Mucosa of descending colon (tissue), 3 donors: ENCODE measurements at regions not wholly inside any gene's neighbourhood (a gene's known extent, or its start where the extent isn't known, plus 50 kb on each side); places are given as distances from the start of the nearest gene placed in this dataset.

Experiments
- ATAC-seq: fragments of 200-7000 bp; cut with Tn5 transposase; one replicate; pipeline ENCODE4 v1.9.1; 2020; ENCODE audit warnings: mild to moderate bottlenecking, moderate library complexity
- DNase-seq, 3 donors: peaks; one replicate each; pipeline ENCODE4 v3.0.0-alpha.2; 2020
- H3K36me3 ChIP-seq: fragments of 200-600 bp; one replicate; pipeline ENCODE4 v1.8.0; 2021; ENCODE audit warnings: low read depth, mild to moderate bottlenecking
- H3K4me1 ChIP-seq: fragments of 200-600 bp; one replicate; pipeline ENCODE4 v1.8.0; 2021; ENCODE audit warnings: low read depth, mild to moderate bottlenecking
- H3K4me3 ChIP-seq: fragments of 200-600 bp; one replicate; pipeline ENCODE4 v1.8.0; 2021; ENCODE audit warnings: mild to moderate bottlenecking
- H3K9me3 ChIP-seq: fragments of 200-600 bp; one replicate; pipeline ENCODE4 v1.8.0; 2021; ENCODE audit warnings: mild to moderate bottlenecking
- CTCF ChIP-seq: fragments of 200-600 bp; IDR thresholded peaks from one replicate; pipeline ENCODE4 v1.8.0; 2022; ENCODE audit warnings: antibody characterized with exemption, mild to moderate bottlenecking
- intact Hi-C, 2 donors: fragments of 100-400 bp; cut with DNase I in 1 of 2; cut with micrococcal nuclease in 1 of 2; formaldehyde crosslinking; loops; one replicate each; pipeline versions ENCODE4 v1.11.0 to v1.11.1; 2022; cut with DNase I, micrococcal nuclease
- donor health status: DM: no; HTN: no; CAD: no; lungs with moderate emphysema.
- donor health status: DM: no; HTN: no; CAD: no.
- donor health status: DM: no; HTN: yes; CAD: no.

- TF ChIP-seq CTCF: no peak
- Histone ChIP-seq H3K9me3 (peaks cover 4% of the 10 kb centered on the region), H3K4me3 (no peak overlapping the region), H3K4me1 (no peaks in the 10 kb centered on the region), H3K36me3 (no peaks in the 10 kb centered on the region)
- DNase-seq: no peak
- intact Hi-C loops: no loop called here
- no peak for ATAC-seq
These were observed 79.1 kb downstream of the TRIB2 start for GRCh38 chr2:12795851-12796250.

- ATAC-seq (no peak), DNase-seq (no peak)
- H3K36me3 ChIP-seq: no peaks in the 10 kb centered on the region
- H3K4me3 ChIP-seq: no peak overlapping the region
- H3K9me3 ChIP-seq: peaks cover 4% of the 10 kb centered on the region
- TF ChIP-seq CTCF: no peak
- no peaks in the 10 kb centered on the region for H3K4me1 ChIP-seq
- intact Hi-C loops: no loop called here
These were observed 79.9 kb downstream of the TRIB2 start for GRCh38 chr2:12796657-12797056.

GRCh38 chr2:12797815-12798214 lies 81.1 kb downstream of the TRIB2 start:
- intact Hi-C loops: no loop called here
- DNase-seq (no peak), ATAC-seq (no peak)
- no peak for TF ChIP-seq CTCF
- Histone ChIP-seq H3K9me3 (peaks cover 4% of the 10 kb centered on the region), H3K4me1 (no peaks in the 10 kb centered on the region), H3K4me3 (no peak overlapping the region), H3K36me3 (no peaks in the 10 kb centered on the region)

GRCh38 chr2:12803607-12804006 lies 86.9 kb downstream of the TRIB2 start:
- DNase-seq (no peak), ATAC-seq (no peak)
- Histone ChIP-seq H3K4me1 (no peaks in the 10 kb centered on the region), H3K4me3 (no peak overlapping the region), H3K36me3 (no peaks in the 10 kb centered on the region), H3K9me3 (peaks cover 4% of the 10 kb centered on the region)
- intact Hi-C loops: no loop called here
- no peak for TF ChIP-seq CTCF

- Histone ChIP-seq H3K4me1 (no peaks in the 10 kb centered on the region), H3K9me3 (peaks cover 4% of the 10 kb centered on the region), H3K4me3 (no peak overlapping the region), H3K36me3 (no peaks in the 10 kb centered on the region)
- TF ChIP-seq CTCF: no peak
- no peak for DNase-seq
- no peak for ATAC-seq
- intact Hi-C loops: no loop called here
These were observed 87.5 kb downstream of the TRIB2 start for GRCh38 chr2:12804091-12804856.

GRCh38 chr2:12805033-12805432 lies 88.3 kb downstream of the TRIB2 start:
- no peak for TF ChIP-seq CTCF
- Histone ChIP-seq H3K4me1 (no peaks in the 10 kb centered on the region), H3K4me3 (no peak overlapping the region), H3K9me3 (peaks cover 4% of the 10 kb centered on the region), H3K36me3 (no peaks in the 10 kb centered on the region)
- DNase-seq (no peak), ATAC-seq (no peak)
- intact Hi-C loops: no loop called here
